OCI-LY7 (cell line): ENCODE measurements at regions not wholly inside any gene's neighbourhood (a gene's known extent, or its start where the extent isn't known, plus 50 kb on each side); places are given as distances from the start of the nearest gene placed in this dataset.

Experiments used
- CTCF ChIP-seq: fragments of 200-600 bp; sonication (generic); conservative IDR thresholded peaks from 2 replicates; pipeline ENCODE4 v1.5.1; 2014; ENCODE audit warnings: mild to moderate bottlenecking, antibody characterized with exemption, low read length, moderate library complexity, mixed read lengths
- EZH2phosphoT487 ChIP-seq: fragments of 200-600 bp; sonication (generic); IDR thresholded peaks from 2 replicates; pipeline ENCODE4 v1.6.1; 2018; ENCODE audit warnings: low read depth, borderline replicate concordance, mild to moderate bottlenecking, mixed run types, antibody characterized with exemption, low read length, moderate library complexity, mixed read lengths

DNA sequence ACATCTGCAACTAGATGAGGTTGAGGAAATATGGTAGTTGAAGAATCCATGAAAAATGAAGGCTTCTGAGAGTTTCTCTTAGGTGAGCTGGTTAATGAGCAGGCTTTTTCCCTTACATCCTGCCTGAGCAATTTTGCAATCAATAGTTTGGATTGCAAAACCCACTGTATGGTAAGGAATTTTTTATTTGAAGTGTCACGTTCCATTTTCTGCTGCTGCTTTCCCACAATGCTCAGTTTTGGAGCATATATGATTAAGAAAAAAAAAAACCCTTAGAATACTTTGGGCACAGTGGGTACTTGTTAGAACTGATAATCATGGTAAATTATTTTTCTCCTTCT is 144.2 kb downstream of the PCSK1 start:
- TF ChIP-seq CTCF (no peak), EZH2phosphoT487 (no peak)
